Ammon's horn (tissue), 1 donor: ENCODE measurements at regions not wholly inside any gene's neighbourhood (a gene's known extent, or its start where the extent isn't known, plus 50 kb on each side); places are given as distances from the start of the nearest gene placed in this dataset.

Experiments
- DNase-seq: peaks from one replicate; pipeline ENCODE4 v3.0.0-alpha.2; 2016; ENCODE audit warnings: low spot score

DNA sequence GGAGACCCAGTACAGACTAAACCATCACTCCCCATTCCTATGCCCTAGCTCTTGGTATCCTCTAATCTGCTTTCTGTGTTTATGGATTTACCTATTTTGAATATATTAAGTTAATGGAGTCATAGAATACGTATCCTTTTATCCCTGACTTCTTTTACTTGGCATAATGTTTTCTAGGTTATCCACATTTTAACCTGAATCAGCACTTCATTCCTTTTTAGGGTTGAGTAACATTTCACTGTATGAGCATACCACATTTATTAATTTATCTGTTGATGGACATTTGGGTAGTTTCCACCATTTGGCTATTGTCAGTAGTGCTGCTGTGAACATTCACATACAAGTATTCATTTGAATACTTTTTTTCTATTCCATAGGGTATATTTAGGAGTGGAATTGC lies 157.3 kb upstream of the CTNNA2 start:
- no peak for DNase-seq

DNA sequence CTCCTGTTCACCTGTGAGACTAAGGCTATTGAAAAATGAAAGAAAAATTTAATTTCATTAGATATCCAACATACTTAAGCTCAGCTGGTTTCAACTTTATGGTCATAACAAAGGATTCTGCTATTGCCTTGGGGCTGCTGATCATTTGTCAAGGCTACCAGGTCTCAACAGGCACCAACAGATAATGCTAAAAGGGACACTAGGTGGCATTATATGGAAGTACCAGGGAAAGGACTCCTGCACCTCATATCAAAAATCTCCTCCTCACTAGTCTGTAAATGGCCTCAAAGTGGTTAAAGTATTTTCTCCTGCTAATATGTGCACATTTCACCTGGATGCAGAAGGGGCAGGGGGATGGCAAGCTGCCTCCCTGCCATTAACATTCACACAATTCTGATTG lies 167.9 kb upstream of the REG3A start:
- DNase-seq, result peak; percentile 3

DNA sequence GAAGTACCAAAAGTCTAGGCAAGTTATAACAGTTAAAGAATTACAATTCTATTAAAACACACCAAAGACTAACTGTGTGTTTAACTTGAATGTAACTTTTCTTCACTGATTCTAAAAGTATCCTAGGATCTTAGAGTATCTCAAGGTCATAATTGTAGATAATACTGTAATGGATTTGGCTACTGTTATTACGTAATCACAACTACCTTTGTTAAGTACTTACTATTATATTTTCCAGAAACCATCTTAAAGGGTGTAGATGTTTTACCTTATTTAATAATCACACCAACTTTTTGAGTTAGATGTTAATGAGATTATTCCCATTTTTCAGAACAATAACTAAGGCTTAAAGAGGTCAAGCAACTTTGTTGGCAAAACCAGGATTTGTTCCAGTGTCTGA lies 161.3 kb upstream of the REG3A start:
- DNase-seq, result no peak

DNA sequence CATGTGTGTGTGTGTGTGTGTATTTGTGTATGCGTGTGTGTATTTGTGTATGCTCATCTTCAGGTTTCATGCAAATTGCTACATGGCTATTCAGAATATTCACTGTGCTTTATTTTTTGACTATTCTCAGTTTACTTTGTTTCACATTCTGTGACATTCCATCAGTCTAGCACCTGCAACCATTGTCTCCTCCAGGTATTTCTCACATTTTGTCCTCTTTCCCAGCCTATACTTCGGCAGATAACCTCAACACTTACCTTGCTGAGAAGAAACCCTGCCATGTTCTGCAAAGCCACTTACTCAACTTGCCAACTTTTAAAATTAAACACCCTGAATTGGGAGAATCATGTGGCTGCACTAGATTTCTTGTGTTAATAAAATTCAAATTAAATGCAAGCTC lies 135.4 kb upstream of the REG3A start:
- DNase-seq, result peak; percentile 4

DNA sequence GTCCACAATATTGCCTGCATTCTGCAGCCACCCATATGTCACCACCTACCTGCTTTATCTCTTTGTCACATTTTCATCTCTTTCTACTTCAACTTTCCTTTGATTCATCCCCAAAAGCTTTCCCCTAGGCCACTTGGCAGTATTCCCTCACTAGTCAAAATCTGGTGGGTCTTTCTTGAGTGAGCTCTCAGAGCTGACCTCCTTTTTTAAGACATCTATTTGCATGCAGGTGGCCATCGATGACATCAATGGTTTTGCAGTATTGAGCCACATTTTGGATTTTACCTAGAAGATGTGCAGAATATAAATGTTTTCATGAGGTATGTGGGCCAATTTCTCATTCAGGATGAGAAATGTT lies 133.4 kb upstream of the REG3A start:
- peak; percentile 18 for DNase-seq

DNA sequence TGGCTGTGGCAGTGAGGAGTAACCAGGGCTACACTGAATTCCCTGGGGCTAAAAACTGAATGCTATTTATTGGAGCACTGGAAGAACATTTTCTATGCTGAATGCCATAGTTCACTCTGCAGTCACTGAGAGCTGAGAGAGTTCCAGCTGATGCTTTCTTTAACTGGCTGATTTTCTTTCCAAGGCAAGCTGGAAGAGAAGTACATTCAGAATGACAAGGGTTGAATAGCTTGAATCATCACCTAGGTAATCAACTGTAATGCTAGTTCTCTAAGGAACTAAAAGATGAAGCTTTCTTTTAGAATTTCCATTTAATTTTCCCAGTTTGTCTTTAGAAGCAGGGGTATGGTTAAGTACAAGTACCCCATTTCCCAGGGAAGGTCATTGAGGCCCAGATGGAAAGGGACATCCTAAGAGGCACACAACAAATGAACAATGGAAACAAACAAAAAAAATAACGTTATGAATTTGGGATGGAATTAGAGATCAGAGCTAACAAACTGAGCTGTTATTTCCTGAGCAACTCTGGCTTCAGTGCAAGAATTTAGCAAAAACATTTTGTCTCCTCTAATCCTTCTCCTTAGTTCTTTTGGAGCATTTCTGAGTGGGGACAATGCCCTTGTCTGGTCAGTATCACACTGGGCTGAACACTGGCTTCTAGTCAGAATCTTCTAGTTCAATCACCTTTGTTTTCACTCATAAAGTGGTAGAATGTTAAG lies 132.8 kb upstream of the REG3A start:
- peak; percentile 45 for DNase-seq

DNA sequence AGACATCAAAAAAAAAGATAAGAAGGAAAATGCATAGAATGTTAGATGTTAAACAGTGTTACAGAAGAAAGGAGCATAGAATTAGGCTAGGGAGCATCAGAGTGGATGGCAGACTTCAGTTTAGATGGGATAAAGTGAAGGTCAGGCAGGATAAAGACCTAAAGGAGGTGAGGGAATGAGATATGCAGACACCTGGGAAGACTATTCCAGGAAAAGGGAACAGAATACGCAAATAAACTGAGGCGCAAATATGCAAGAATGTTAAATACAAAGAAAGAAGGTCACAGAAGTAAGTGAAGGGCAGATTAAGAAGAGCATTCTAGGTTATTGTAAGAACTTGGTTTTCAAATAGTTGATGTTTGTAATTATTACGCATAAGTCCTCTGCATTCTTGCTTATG lies 116.3 kb upstream of the REG3A start:
- no peak for DNase-seq

DNA sequence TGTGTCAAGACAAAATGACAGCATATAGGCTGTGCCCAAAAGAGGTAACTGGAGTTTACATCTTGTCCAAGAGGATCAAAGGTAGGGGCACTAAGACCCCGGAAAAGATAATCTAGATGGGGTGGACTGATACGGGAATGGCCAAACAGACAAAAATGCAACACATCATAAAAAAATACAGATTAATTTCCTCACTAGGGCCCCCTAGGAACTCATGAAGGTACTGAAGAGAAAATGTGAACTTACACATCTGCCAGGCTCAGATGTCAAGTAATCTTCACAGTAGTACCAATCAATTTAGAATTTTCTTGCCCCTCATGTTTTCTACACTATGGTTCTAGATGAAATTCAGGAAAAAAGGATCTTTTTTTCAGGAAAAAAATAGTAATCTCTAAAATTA lies 115.6 kb upstream of the REG3A start:
- no peak for DNase-seq

DNA sequence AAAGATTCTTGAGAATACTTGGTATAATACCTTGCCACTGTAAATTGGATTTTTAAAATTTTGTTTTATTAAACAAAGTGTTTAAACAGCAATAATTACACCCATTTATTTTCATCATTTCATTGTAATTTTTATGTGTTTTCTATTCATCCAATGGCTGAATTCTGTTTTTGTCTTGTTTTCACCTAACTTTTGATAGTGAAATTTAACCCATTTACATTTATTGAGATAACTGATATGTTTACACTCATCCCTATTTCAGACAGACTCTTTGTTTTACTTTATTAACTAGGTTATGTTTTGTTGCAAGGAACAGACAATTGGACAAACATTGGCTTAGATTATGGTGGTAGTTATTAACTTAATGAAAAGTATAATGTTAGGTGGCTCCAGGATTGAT lies 113.1 kb upstream of the REG3A start:
- DNase-seq, result no peak

DNA sequence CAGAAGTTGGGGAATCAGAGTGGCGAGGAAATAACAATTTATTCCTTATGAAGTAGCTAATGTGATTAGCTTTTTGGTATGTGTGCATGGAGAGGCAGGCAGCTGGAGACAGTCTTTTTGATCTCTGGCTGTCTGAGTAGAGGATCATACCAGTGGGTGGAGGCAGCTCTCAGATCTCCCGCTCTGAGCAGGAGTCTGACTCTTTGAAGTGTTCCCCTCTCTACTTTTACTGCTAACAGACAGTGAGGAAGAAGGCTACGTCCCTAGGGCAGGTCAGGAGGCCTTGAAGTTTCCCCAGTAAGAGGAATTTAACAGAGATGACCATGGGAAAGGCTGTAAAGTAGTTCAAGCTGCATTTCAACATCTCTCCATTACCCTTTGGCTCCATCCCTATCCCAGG lies 111.9 kb upstream of the REG3A start:
- no peak for DNase-seq

DNA sequence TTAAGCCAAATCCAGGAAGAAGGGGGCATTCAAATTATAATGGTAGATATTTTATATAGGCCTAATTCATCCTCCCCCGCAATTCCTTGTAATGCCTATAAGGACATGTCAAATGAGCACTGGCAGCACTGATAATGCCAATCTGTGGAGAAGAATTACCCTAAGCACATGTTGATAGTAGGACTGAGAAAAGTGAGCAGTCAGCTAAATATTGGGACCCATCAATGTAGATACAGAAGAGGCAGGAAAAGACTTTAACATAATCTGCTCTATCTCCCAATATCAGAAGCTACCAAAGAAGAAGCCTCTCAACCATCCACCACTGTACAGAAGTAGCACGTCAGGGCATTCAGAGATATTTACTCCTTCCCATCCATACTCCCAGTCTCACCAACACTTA lies 101.3 kb upstream of the REG3A start:
- no peak for DNase-seq

DNA sequence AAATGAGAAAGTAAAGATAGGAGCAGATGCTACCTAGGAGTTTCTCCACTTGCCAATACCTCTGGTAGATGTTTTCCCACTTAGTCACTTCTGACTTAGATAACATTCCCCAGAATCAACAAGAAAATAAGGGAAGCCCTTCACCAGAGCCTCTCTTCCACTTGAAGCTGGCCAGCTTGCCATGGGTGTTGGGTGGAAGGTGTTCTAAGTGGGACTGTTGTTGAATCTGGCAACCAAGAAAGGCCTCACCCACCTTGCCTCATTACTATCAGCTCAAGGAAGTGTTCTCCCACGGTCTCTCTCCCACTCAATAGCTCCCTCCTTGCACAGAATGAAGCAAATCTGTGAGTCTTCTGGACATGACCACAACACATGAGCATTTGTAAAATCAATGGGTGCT lies 100.4 kb upstream of the REG3A start:
- no peak for DNase-seq

DNA sequence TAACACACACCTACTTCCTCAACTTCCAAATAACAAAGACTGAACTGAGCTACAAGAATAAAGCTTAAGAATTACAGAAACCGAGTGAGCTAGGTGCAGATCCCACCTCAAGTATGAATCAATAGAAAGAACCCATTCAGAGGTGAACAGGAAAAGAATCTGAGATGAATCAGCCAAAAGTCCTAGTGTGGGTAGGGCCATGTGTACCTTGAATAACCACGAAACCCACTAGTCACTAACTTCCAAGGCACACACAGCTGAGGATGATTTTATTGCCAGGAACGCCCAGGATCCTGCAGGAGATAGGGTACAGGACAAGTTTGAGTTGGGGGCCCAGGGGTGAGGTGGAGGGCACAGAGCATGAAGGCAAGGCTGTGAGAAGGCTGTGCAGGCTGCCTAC lies 99.7 kb upstream of the REG3A start:
- DNase-seq, result no peak

DNA sequence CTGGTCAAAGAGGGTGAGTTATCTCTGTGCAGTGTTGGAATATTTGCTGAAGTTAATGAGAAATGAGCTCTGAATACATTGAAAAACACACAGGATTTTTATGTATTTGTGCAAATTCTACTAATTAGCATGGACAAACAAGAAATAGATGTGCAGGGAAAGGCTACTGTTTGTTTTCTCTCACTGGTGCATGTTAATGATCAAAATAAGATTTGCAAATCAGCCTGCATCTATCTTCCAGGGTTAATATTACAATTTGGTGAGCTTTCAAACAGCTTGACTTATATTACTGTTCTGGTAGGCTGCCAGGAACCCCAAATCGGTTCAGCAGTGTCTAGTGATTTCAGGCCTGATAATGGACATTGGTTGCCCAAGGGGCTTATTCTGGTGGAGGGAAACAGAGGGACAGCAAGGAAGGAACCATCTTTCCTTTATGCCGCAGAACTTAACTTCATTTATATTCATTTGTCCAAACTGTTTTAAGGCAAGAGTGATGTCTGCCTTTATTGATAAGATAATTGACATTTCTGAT lies 93.8 kb upstream of the REG3A start:
- no peak for DNase-seq

DNA sequence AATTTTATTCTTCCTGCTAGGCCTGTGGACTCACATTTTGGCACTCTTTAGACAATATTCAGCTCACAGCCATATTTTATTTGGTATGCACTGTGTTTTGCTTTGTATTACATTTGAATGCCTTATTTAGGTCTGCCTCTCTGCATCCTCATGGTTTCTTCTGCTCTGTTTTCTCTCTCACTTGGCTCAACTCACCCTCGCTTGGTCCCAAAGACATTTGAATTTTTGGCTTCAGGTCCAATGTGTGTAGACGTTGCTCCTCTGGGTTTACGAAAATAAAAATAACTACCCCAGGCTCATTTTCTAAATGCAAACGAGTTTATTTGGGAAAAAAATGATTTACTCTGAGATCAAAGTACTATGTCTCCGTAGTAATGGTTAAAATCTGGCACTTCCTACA lies 91.1 kb upstream of the REG3A start:
- peak; percentile 4 for DNase-seq

DNA sequence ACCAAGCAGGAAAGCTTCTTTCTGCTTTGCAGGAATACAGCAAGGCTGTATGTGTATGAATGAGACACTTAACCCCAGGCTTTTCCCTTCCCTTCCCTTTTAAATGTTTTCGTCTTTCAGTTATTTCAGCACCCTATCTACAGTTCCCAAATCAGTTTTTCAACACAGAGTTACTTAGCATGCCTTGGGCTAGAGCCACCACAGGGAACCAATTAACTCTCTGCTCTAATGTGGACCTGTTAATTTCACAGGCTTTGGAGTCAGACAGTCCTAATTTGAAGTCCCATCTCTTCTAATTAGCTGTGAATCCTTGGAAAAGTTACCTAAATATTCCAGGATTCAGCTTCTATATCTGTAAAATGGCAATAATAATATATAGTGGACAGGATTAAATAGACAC lies 89.2 kb upstream of the REG3A start:
- no peak for DNase-seq

DNA sequence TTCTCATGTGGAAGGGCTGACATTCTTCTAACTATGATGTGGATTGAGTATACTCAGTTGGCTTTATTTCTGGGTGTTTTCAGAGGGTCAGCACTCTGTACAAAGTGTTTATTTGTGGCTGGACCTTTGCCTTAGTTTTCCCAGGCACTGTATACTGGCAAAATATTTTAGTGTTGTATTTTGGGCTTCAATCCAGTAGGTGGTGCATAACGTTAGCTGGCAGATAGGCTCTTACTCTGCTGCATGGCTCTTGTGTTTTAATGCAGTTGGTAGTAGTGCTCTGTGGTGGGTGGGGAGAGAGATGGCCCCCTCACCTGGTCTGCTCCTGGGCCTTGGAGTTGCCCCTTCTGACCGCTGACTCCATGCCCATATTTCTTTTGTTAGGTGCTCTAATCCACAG lies 75.6 kb upstream of the REG3A start:
- no peak for DNase-seq

DNA sequence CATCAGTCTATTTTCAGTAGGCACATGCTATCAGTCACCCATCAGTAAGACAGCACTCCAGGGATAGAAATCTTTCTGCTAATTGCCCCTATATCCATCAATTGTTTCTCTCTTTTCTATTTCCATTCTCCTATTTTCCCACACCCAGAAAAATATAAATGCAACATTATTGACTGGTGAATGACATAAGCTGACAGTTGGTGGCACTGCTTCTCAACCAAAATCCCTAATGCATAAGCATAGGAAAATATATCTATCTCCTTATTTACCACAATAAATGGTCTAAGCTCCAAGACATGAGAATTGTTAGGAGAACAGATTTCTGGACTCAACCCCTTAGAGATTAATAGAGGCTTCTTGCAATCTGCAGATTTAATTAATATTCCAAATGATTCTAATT lies 64.0 kb upstream of the REG3A start:
- DNase-seq, result peak; percentile 59

DNA sequence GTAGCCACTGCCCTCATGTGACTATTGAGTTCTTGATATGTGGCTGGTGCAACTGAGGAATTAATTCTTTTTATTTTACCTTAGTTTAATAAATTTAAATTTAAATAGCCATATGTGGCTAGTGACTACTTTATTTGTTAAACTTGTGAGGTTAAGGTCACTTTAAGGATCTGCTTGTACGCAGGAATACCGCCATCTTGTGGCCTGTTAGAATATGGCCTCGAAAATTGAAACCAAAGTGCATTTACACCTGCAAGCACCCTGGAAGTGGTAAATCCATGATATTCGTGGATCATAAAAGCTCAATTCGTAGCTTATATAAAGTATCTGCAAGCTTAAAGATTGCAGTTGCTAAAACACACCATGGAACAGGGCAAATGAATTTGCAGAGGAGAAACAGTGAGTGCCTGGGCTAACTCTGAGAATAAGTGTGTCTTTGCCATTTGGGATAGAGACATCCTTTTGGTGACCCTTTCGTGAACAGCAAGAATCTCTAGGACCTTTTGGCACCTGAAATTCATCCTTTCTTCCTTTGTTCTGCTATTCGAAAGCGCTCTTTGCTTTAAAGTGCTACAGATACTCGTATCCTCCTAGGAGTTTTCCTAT lies 59.9 kb upstream of the REG3A start:
- peak; percentile 74 for DNase-seq

DNA sequence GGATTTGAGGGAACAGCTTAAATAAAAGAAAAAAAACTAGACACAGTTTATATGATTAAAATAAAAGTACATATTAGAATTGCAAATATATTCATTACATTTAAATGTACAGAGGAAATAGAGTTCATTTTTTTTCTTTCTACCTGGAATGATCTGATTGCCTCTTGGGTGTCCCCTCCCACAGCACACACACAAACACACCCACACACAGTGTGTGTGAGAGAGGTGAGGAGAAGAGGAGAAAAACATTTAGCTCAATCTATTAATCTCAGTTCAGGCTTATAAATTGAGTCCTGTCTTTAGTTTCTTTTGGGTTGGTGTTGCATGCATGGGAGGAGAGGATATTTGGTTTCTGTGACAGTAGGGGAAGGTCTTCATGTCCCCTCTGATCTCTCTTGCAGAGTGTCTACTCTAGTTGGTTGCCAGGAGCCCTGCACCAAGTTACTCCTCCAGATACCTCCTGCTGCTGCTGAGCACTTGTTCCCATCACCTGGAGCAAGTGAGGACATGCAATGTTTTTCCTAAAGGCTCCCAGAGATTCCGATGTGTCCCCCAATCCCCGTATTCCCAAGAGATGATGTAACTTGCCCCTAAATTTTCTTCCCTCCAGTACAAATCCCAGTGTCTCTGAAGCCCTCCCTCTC lies 50.8 kb upstream of the REG3A start:
- no peak for DNase-seq
